ENCODE measurements at regions not wholly inside any gene's neighbourhood (a gene's known extent, or its start where the extent isn't known, plus 50 kb on each side); places are given as distances from the start of the nearest gene placed in this dataset.

- Histone ChIP-seq H3K36me3 (ENCODE audit: control insufficient read depth, insufficient read depth, low read length) (no peaks in the 10 kb centered on the region), H3K9ac (ENCODE audit: low read depth, low read length) (no peak overlapping the region), H3K4me1 (ENCODE audit: control insufficient read depth, insufficient read depth, low read length) (peaks cover 13% of the 10 kb centered on the region), H3K9me3 (ENCODE audit: control insufficient read depth, insufficient read depth, low read length) (no peaks in the 10 kb centered on the region), H3K27ac (ENCODE audit: low read depth, low read length) (no peak overlapping the region), H3K27me3 (ENCODE audit: control insufficient read depth, insufficient read depth, low read length) (peaks cover 12% of the 10 kb centered on the region), H3K4me3 (ENCODE audit: low read depth, low read length) (no peak overlapping the region)
These were observed 68.7 kb upstream of the PAX7 start for GRCh38 chr1:18561967-18562366.

- H3K9me3 ChIP-seq (ENCODE audit: control insufficient read depth, insufficient read depth, low read length), result no peaks in the 10 kb centered on the region
- H3K36me3 ChIP-seq (ENCODE audit: control insufficient read depth, insufficient read depth, low read length), result no peaks in the 10 kb centered on the region
- peaks cover 4% of the 10 kb centered on the region; the same call in 1 of the 2 replicates for H3K27me3 ChIP-seq (ENCODE audit: control insufficient read depth, insufficient read depth, low read length)
- H3K4me1 ChIP-seq (ENCODE audit: control insufficient read depth, insufficient read depth, low read length), result 0 out of 2 replicates have a peak, but pooled peaks cover 4% of the 10 kb centered on the region
- H3K4me3 ChIP-seq (ENCODE audit: low read depth, low read length), result no peak overlapping the region
- no peak overlapping the region for H3K27ac ChIP-seq (ENCODE audit: low read depth, low read length)
- H3K9ac ChIP-seq (ENCODE audit: low read depth, low read length), result no peak overlapping the region
These were observed 66.0 kb upstream of the PAX7 start for GRCh38 chr1:18564676-18565075.

- Histone ChIP-seq H3K9me3 (ENCODE audit: control insufficient read depth, insufficient read depth, low read length) (no peaks in the 10 kb centered on the region), H3K9ac (ENCODE audit: low read depth, low read length) (no peak overlapping the region), H3K4me1 (ENCODE audit: control insufficient read depth, insufficient read depth, low read length) (no peaks in the 10 kb centered on the region), H3K4me3 (ENCODE audit: low read depth, low read length) (no peak overlapping the region), H3K27ac (ENCODE audit: low read depth, low read length) (no peak overlapping the region), H3K27me3 (ENCODE audit: control insufficient read depth, insufficient read depth, low read length) (no peaks in the 10 kb centered on the region), H3K36me3 (ENCODE audit: control insufficient read depth, insufficient read depth, low read length) (no peaks in the 10 kb centered on the region)
These were observed 65.3 kb upstream of the PAX7 start for GRCh38 chr1:18565321-18565720.

GRCh38 chr1:18568489-18568888, 62.2 kb upstream of the PAX7 start:
- Histone ChIP-seq H3K4me1 (ENCODE audit: control insufficient read depth, insufficient read depth, low read length) (no peaks in the 10 kb centered on the region), H3K4me3 (ENCODE audit: low read depth, low read length) (no peak overlapping the region), H3K9ac (ENCODE audit: low read depth, low read length) (no peak overlapping the region), H3K27ac (ENCODE audit: low read depth, low read length) (no peak overlapping the region), H3K27me3 (ENCODE audit: control insufficient read depth, insufficient read depth, low read length) (no peaks in the 10 kb centered on the region), H3K36me3 (ENCODE audit: control insufficient read depth, insufficient read depth, low read length) (no peaks in the 10 kb centered on the region), H3K9me3 (ENCODE audit: control insufficient read depth, insufficient read depth, low read length) (no peaks in the 10 kb centered on the region)

GRCh38 chr1:18569251-18569650, 61.4 kb upstream of the PAX7 start:
- H3K27me3 ChIP-seq (ENCODE audit: control insufficient read depth, insufficient read depth, low read length), result no peaks in the 10 kb centered on the region
- no peak overlapping the region for H3K4me3 ChIP-seq (ENCODE audit: low read depth, low read length)
- H3K9ac ChIP-seq (ENCODE audit: low read depth, low read length), result no peak overlapping the region
- no peaks in the 10 kb centered on the region for H3K9me3 ChIP-seq (ENCODE audit: control insufficient read depth, insufficient read depth, low read length)
- H3K36me3 ChIP-seq (ENCODE audit: control insufficient read depth, insufficient read depth, low read length), result no peaks in the 10 kb centered on the region
- no peaks in the 10 kb centered on the region for H3K4me1 ChIP-seq (ENCODE audit: control insufficient read depth, insufficient read depth, low read length)
- H3K27ac ChIP-seq (ENCODE audit: low read depth, low read length), result no peak overlapping the region

- Histone ChIP-seq H3K27me3 (ENCODE audit: control insufficient read depth, insufficient read depth, low read length) (no peaks in the 10 kb centered on the region), H3K9ac (ENCODE audit: low read depth, low read length) (no peak overlapping the region), H3K4me1 (ENCODE audit: control insufficient read depth, insufficient read depth, low read length) (no peaks in the 10 kb centered on the region), H3K36me3 (ENCODE audit: control insufficient read depth, insufficient read depth, low read length) (no peaks in the 10 kb centered on the region), H3K27ac (ENCODE audit: low read depth, low read length) (no peak overlapping the region), H3K9me3 (ENCODE audit: control insufficient read depth, insufficient read depth, low read length) (no peaks in the 10 kb centered on the region), H3K4me3 (ENCODE audit: low read depth, low read length) (no peak overlapping the region)
These were observed 60.7 kb upstream of the PAX7 start for GRCh38 chr1:18569811-18570545.

GRCh38 chr1:18571275-18571674, 59.4 kb upstream of the PAX7 start:
- H3K9me3 ChIP-seq (ENCODE audit: control insufficient read depth, insufficient read depth, low read length), result no peaks in the 10 kb centered on the region
- no peak overlapping the region for H3K9ac ChIP-seq (ENCODE audit: low read depth, low read length)
- H3K27me3 ChIP-seq (ENCODE audit: control insufficient read depth, insufficient read depth, low read length), result no peaks in the 10 kb centered on the region
- H3K27ac ChIP-seq (ENCODE audit: low read depth, low read length), result no peak overlapping the region
- H3K4me1 ChIP-seq (ENCODE audit: control insufficient read depth, insufficient read depth, low read length), result no peaks in the 10 kb centered on the region
- no peaks in the 10 kb centered on the region for H3K36me3 ChIP-seq (ENCODE audit: control insufficient read depth, insufficient read depth, low read length)
- H3K4me3 ChIP-seq (ENCODE audit: low read depth, low read length), result no peak overlapping the region

GRCh38 chr1:18572022-18572880, 58.4 kb upstream of the PAX7 start:
- no peaks in the 10 kb centered on the region for H3K36me3 ChIP-seq (ENCODE audit: control insufficient read depth, insufficient read depth, low read length)
- no peaks in the 10 kb centered on the region for H3K9me3 ChIP-seq (ENCODE audit: control insufficient read depth, insufficient read depth, low read length)
- H3K27ac ChIP-seq (ENCODE audit: low read depth, low read length), result no peak overlapping the region
- no peak overlapping the region for H3K4me3 ChIP-seq (ENCODE audit: low read depth, low read length)
- no peak overlapping the region for H3K9ac ChIP-seq (ENCODE audit: low read depth, low read length)
- no peaks in the 10 kb centered on the region for H3K27me3 ChIP-seq (ENCODE audit: control insufficient read depth, insufficient read depth, low read length)
- H3K4me1 ChIP-seq (ENCODE audit: control insufficient read depth, insufficient read depth, low read length), result no peaks in the 10 kb centered on the region

GRCh38 chr1:18573170-18573569, 57.5 kb upstream of the PAX7 start:
- H3K27me3 ChIP-seq (ENCODE audit: control insufficient read depth, insufficient read depth, low read length), result no peaks in the 10 kb centered on the region
- no peaks in the 10 kb centered on the region for H3K4me1 ChIP-seq (ENCODE audit: control insufficient read depth, insufficient read depth, low read length)
- H3K4me3 ChIP-seq (ENCODE audit: low read depth, low read length), result no peak overlapping the region

GRCh38 chr1:18574754-18575153, 55.9 kb upstream of the PAX7 start:
- Histone ChIP-seq H3K36me3 (ENCODE audit: control insufficient read depth, insufficient read depth, low read length) (no peaks in the 10 kb centered on the region), H3K4me1 (ENCODE audit: control insufficient read depth, insufficient read depth, low read length) (no peaks in the 10 kb centered on the region), H3K4me3 (ENCODE audit: low read depth, low read length) (no peak overlapping the region), H3K27ac (ENCODE audit: low read depth, low read length) (no peak overlapping the region), H3K9ac (ENCODE audit: low read depth, low read length) (no peak overlapping the region), H3K27me3 (ENCODE audit: control insufficient read depth, insufficient read depth, low read length) (no peaks in the 10 kb centered on the region), H3K9me3 (ENCODE audit: control insufficient read depth, insufficient read depth, low read length) (no peaks in the 10 kb centered on the region)

More at GRCh38 chr1:18573170-18573569, 57.5 kb upstream of the PAX7 start:
- no peaks in the 10 kb centered on the region for H3K9me3 ChIP-seq (ENCODE audit: control insufficient read depth, insufficient read depth, low read length)
- H3K9ac ChIP-seq (ENCODE audit: low read depth, low read length), result no peak overlapping the region
- no peak overlapping the region for H3K27ac ChIP-seq (ENCODE audit: low read depth, low read length)
- H3K36me3 ChIP-seq (ENCODE audit: control insufficient read depth, insufficient read depth, low read length), result no peaks in the 10 kb centered on the region

- no peak overlapping the region for H3K4me3 ChIP-seq (ENCODE audit: low read depth, low read length)
- H3K27me3 ChIP-seq (ENCODE audit: control insufficient read depth, insufficient read depth, low read length), result 0 out of 2 replicates have a peak, but pooled peaks cover under 1% of the 10 kb centered on the region
- no peaks in the 10 kb centered on the region for H3K4me1 ChIP-seq (ENCODE audit: control insufficient read depth, insufficient read depth, low read length)
- no peaks in the 10 kb centered on the region for H3K36me3 ChIP-seq (ENCODE audit: control insufficient read depth, insufficient read depth, low read length)
- no peaks in the 10 kb centered on the region for H3K9me3 ChIP-seq (ENCODE audit: control insufficient read depth, insufficient read depth, low read length)
- no peak overlapping the region for H3K27ac ChIP-seq (ENCODE audit: low read depth, low read length)
- H3K9ac ChIP-seq (ENCODE audit: low read depth, low read length), result no peak overlapping the region
These were observed 55.0 kb upstream of the PAX7 start for GRCh38 chr1:18575620-18576019.

Data from HUES48 (cell line).